A549 (cell line): ENCODE measurements at regions not wholly inside any gene's neighbourhood (a gene's known extent, or its start where the extent isn't known, plus 50 kb on each side); places are given as distances from the start of the nearest gene placed in this dataset.
"Not testable (repeated sequence)": the region's sequence is repeated elsewhere in the genome, so short reads cannot be mapped to it uniquely, and the experiment has no call there.

Experiments
- FOSL2 ChIP-seq, 2 experiments: fragments of 450-650 bp in 1 of 2; fragments of >200 bp in 1 of 2; sonication (Bioruptor Twin) in 1 of 2; formaldehyde crosslinking; IDR thresholded peaks; 2 replicates each; pipeline versions ENCODE4 v1.5.0 to v1.6.1; 2016 to 2020; ENCODE audit warnings: mild to moderate bottlenecking in 1 of 2, moderate library complexity in 1 of 2
- HDAC2 ChIP-seq: fragments of 200-600 bp; sonication (generic); IDR thresholded peaks from 2 replicates; pipeline ENCODE4 v1.6.1; 2016
- POLR2A ChIP-seq: IDR thresholded peaks from 2 replicates; pipeline ENCODE4 v1.6.1; 2012; ENCODE audit warnings: mild to moderate bottlenecking, low read length
- RCOR1 ChIP-seq: fragments of 150-350 bp; IDR thresholded peaks from 2 replicates; pipeline ENCODE4 v1.6.1; 2014; ENCODE audit warnings: antibody characterized with exemption, low read length, low read depth
- RNF2 ChIP-seq: fragments of 200-600 bp; sonication (generic); IDR thresholded peaks from 2 replicates; pipeline ENCODE4 v1.6.1; 2016; ENCODE audit warnings: low read depth, mild to moderate bottlenecking, antibody characterized with exemption, moderate library complexity, borderline replicate concordance
- SMC3 ChIP-seq: fragments of >200 bp; sonication (Bioruptor Twin); formaldehyde crosslinking; IDR thresholded peaks from 3 replicates; pipeline ENCODE4 v1.6.1; 2018; ENCODE audit warnings: inconsistent platforms
- SREBF2 ChIP-seq: fragments of 450-650 bp; IDR thresholded peaks from 2 replicates; pipeline ENCODE4 v1.6.1; 2014; ENCODE audit warnings: mild to moderate bottlenecking, moderate library complexity
- USF2 ChIP-seq: fragments of 450-650 bp; IDR thresholded peaks from 2 replicates; pipeline ENCODE4 v1.6.1; 2014; ENCODE audit warnings: antibody characterized with exemption
- TF ChIP-seq, protein P1 (sequence below): fragments of 250-450 bp; sonication (Bioruptor Pico); IDR thresholded peaks from 2 replicates; pipeline ENCODE4 v1.5.0; 2021; ENCODE audit warnings: mild to moderate bottlenecking, moderate library complexity, borderline replicate concordance
- TF ChIP-seq, protein P2 (sequence below): fragments of >200 bp; sonication (Bioruptor Twin); formaldehyde crosslinking; IDR thresholded peaks from 3 replicates; pipeline ENCODE4 v1.5.1; 2016
- TF ChIP-seq, protein P3 (sequence below): IDR thresholded peaks from 2 replicates; pipeline ENCODE4 v1.6.1; 2012

DNA sequence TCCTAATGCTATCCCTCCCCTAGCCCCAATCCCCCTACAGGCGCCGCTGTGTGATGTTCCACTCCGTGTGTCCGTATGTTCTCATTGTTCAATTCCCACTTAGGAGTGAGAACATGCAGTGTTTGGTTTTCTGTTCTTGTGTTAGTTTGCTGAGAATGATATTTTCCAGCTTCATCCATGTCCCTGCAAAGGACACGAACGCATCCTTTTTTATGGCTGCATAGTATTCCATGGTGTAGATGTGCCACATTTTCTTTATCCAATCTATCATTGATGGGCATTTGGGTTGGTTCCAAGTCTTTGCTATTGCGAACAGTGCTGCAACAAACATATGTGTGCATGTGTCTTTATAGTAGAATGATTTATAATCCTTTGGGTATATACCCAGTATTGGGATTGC is 174.2 kb upstream of the FOXK1 start:
- TF ChIP-seq FOSL2 (IDR thresholded peaks at IDR 0.05); FOSL2 (CRISPR knock-in tag; IDR thresholded peaks at IDR 0.05); POLR2A; RCOR1; USF2; SREBF2; RNF2; SMC3; HDAC2: not testable (repeated sequence)
- TF ChIP-seq, protein P1, sequence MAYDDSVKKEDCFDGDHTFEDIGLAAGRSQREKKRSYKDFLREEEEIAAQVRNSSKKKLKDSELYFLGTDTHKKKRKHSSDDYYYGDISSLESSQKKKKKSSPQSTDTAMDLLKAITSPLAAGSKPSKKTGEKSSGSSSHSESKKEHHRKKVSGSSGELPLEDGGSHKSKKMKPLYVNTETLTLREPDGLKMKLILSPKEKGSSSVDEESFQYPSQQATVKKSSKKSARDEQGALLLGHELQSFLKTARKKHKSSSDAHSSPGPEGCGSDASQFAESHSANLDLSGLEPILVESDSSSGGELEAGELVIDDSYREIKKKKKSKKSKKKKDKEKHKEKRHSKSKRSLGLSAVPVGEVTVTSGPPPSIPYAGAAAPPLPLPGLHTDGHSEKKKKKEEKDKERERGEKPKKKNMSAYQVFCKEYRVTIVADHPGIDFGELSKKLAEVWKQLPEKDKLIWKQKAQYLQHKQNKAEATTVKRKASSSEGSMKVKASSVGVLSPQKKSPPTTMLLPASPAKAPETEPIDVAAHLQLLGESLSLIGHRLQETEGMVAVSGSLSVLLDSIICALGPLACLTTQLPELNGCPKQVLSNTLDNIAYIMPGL = not testable (repeated sequence)
- TF ChIP-seq, protein P2, sequence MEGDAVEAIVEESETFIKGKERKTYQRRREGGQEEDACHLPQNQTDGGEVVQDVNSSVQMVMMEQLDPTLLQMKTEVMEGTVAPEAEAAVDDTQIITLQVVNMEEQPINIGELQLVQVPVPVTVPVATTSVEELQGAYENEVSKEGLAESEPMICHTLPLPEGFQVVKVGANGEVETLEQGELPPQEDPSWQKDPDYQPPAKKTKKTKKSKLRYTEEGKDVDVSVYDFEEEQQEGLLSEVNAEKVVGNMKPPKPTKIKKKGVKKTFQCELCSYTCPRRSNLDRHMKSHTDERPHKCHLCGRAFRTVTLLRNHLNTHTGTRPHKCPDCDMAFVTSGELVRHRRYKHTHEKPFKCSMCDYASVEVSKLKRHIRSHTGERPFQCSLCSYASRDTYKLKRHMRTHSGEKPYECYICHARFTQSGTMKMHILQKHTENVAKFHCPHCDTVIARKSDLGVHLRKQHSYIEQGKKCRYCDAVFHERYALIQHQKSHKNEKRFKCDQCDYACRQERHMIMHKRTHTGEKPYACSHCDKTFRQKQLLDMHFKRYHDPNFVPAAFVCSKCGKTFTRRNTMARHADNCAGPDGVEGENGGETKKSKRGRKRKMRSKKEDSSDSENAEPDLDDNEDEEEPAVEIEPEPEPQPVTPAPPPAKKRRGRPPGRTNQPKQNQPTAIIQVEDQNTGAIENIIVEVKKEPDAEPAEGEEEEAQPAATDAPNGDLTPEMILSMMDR = not testable (repeated sequence)
- TF ChIP-seq, protein P3, sequence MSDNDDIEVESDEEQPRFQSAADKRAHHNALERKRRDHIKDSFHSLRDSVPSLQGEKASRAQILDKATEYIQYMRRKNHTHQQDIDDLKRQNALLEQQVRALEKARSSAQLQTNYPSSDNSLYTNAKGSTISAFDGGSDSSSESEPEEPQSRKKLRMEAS = not testable (repeated sequence)
